ENCODE measurements at regions not wholly inside any gene's neighbourhood (a gene's known extent, or its start where the extent isn't known, plus 50 kb on each side); places are given as distances from the start of the nearest gene placed in this dataset.

DNA sequence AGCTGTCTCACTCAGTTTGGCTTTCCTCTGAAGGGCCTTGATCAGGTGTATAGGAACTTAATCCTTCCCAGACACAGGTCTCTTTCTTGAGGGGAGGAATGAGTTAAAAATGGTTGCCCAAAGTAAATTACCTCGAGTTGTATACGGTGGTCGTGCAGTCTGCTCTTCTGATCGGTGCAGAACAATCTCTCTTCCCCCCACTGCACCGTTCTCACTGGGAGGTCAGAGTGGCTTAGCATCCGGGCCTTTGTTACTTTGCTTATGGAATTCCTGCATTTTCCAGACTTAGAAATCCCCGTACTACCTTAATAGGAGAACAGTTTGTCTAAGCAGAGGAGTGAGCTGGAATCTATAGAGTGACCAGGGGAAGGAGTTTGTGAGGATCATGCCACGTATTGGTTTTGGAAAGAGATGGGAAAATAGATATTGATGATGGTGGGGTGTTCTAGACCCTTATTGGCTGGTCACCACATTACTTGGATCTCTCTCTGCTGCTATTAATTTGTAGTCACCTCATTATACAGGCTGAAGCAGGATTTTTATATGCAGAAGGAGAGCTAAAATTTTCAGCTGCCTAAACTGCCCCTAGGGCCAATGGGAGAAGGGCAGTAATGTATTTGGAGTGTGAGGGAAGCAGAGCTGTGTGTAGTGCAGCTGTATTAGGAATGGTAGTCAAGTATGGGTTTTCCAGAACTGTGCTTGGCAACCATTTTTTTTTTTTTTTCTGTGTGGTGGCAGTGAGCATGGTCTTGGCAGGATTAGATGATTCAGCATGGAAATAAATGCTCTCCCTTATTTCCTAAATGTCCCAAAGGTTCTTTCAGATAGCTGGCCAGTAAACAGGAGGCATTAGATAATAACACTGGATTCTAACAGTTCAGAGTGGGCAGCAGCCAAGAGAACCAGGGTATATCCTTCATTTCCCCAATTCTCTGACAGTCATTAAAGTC, 81.5 kb downstream of the NDUFS5 start:
- DNase-seq = no peak

DNA sequence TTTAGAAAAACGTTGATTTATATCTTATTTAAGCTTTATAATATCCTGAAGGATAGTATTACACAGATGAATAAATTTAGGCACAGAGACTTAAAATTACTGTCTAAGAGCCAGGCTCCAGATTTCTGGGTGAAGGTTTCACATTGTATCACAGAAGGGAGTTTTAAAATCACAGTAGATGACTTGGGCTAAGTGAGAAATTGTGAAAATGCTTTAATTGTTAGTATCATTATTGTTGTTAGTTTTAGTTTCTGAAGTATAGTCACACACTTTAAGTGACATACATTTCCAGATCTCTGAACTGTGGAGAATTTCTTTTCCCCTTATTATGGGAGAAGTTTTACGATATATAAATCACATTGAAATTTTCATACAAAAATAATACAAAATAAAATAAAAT, 83.5 kb downstream of the NDUFS5 start:
- DNase-seq = no peak

DNA sequence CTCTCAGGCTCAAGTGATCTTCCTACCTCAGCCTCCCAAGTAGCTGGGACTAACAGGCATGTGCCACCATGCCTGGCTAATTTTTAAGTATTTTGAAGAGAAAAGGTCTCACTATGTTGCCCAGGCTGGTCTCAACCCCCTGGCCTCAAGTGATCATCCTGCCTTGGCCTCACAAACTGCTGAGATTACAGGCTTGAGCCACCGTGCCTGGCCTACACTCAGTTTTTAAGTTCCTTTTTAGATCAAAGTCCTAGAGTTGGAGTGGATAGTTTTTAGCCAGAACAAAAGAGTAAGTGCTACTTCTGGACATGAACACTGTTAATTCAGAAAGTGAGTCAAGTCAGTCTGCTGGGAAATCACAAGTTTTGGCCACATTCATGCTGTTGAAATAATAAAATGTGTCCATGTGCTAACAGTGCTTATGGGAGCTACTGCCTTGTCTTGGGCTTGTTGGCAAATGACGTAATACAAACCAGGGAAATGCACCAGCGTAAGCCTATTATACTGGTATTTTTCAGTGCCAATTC, 84.2 kb downstream of the NDUFS5 start:
- DNase-seq = no peak

DNA sequence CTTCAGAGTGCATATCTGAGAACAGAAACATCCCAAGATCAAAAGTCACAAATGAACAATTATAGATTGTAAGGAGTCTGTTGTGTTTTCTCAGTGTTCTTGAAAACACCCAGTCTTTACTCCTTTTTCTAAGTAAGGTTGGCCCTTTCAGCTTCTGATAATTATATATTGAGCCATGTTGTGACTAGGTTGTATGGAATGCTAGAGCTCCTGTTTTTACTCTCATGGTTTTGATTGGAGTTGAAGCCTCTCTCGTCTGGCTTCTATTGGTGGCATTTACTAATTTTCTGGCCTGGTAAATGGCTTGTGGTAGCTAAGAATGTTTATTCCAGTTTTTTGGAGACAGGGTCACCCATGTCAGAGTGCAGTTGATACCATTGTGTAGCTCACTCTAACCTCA, 84.7 kb downstream of the NDUFS5 start:
- DNase-seq = no peak

DNA sequence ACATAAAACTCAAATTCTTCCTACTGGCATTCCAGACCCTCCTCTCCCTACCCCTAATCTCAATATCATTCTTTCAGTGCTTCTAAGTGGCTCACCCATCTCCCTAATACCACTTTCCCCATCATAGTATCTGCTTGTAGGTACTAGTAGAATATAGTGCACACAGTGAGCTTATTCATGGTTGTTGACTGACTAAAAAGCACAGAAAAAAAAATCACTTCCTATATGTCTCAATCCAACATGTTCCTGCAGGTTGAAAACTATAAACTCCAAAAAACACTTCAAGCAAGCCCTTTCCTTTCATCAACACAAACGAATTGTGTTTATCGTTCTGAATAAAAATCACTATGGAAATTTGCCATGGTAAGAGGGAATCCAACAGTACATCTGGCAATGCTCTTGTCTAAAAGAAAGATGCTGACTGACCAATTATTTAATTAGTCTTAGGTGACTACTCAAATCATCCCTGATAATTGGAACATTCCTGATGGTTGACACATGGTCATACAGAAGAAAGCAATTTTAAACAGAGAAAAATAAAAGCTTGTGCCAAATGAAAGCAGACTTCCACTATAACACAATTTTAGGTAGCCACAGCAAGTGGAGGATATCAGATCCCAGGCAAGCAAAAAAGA, 87.1 kb downstream of the NDUFS5 start:
- no peak for DNase-seq

DNA sequence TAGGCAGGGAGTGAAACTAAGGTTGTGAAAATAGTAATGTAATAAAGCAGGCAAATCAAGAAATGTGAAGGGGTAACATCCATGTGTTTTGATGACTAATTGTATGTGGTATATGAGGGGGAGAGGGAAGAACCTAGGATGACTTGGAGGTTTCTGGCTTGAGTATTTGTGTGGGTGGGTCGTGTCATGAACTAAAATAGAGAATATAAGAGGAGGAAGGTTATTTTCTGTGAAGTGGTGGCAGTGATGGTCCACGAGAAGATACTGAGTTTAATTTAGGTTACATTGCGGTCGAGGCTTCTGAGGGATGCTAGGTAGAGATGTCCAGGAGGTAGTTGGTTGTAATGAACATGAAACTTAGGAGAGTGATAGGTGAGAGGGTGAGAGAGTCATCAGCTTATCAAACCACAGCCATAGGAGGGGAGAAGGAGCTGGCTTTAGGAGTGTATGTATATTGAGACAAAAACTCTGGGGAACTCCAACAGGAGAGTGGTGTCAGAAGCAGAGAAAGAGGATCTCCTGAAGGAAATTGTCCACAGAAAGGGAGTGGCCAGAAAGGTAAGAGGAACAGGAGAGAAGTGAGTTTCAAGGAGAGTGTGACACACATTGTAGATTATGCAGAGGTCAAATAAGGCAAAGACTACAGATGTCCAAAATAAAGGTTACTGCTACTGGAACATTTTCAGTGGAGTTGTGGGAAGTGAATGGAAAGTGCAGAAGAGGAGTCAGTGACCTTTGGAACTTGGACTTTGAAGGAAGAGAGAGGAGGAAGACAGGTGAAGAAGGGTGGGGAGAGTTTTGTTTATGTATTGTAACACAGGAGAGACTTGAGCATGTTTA, 89.0 kb upstream of the MACF1 start:
- no peak for DNase-seq

DNA sequence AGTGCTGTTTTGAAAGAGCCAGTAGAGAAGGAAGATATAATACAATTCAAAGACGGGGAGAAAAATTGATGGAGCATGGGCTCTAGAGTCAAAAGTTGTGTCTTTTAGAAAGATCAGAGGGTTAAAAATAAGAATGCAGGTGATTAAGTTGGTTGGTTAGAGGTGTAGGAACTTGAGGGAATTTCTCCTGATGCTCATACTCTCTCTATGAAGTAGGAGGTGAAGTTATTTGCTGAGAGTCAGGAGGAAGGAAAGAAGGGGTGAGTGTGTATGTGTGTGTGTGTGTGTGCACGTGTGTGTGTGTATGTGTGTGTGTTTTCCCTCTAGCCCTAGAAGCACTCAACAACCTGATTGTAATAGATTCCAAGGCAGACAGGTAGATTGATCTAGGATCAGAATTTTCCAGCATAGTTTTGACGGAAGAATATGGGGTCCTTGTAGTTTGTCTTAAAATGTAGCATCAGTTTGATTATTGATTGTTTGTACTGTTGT, 88.3 kb upstream of the MACF1 start:
- DNase-seq = no peak

DNA sequence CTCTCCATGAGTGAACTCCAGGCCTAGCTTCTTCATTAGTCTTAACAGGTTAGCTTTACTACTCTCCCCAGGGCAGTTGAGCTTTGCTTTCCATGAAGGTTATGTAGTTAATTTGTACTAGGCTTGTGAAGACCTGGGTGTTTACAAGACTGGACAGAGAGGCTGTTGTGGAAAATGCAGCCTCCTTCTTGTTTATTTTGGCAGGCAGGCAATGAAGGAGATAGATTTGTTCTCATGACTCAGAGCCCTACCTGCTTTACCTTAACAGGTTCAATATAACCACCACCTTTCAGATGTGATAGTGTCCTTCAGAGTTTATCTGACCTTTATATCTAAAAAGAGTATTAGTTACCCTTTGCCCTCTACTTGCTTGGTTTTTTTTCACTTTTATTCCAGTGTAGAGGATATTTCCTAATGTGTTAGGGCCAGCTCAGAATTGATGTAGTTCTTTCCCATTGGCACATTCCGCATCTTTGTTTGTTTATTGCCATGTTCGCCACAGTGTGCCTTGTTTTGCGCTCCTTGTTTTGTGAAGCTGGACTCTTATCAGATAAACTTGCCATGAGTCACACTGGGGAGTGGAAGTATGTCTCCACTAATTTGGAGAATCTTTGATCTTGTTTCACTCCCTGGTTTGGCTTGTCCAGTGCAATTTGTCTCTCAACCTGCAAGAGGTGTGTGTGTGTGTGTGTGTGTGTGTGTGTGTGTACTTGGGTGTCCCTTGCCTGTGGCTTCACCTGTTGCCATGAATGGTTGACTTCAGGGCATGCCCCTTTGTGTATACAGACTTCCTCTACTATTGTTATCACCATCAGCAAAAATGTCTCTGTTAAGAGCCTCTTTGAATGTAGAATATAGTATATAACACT, 87.4 kb upstream of the MACF1 start:
- DNase-seq = no peak

DNA sequence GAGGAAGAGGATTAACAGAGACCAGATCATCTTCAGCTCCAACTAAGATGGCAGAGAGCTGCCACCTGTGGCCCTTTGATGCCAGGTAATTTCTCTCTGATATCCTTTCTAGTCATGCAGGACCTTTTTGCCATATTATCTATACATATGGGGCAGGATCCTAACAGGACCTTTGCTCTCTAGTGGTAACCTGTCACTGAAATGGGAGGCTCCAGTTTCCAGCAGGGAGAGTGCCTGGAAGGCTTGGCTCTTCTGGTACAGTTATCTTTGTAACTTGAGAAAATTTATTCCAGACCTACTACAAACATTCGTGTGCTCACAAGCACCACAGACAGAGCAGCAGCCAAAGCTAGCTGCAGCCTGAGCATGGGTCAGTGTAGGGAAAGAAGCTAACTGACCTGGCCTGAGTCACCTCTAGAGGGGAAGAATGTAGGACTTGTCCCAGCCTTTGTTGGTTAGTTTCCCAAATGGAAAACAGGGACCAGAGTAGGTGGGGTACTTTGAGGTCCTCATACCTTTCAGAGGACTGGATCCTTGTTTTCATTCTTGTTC, 86.5 kb upstream of the MACF1 start:
- DNase-seq = no peak

DNA sequence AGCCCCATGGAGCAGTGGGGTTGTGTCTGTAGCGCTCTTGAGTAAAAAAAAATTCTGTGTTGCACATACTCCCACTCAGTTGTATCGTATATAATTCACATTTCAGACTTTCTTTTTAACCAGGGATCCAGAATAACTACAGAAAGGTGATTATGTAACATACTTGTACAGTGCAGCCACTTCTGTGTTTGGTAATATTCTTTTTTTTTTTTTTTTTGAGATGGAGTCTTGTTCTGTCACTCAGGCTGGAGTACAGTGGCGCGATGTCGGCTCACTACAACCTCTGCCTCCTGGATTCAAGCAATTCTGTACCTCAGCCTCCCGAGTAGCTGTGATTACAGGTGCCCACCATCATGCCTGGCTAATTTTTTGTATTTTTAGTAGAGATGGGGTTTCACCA, 82.4 kb upstream of the MACF1 start:
- DNase-seq = no peak

DNA sequence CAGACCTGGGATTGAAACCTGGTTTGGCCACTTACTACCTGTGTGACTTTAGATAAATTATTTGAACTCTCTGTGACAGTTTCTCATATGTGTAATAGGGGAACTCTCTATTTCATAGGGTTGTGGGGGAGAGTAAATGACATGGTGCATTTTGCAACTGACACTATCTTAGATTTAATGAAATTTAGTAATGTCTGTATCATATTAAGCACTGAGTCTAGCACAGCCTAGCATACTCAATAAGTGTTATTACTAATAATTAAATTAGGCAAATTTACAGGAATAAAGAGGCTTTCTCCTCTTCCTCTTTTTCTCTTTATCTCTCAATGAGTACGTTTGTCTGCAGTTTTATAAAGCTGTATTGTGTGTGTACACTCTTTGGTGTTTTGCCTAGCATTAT, 80.2 kb upstream of the MACF1 start:
- no peak for DNase-seq

DNA sequence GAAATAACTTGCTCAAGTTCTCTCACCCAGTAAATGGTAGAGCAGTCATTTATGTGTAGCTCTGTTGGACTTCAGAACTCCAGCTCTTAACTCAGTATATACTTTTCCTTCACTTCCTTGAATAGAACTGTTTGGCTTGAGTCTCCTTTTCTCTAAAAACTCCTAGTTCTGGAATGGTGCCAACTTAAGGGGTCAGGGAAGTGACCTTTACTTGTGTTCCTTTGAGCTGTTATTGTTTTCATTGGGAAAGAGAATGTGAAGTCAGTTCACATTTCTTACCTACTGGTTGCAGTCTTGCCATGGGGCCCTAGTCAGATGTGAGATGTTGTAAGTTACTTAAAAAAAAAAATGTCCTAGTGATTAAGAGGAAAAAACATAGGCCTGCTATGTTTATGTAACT, 77.0 kb upstream of the MACF1 start:
- DNase-seq = peak in 1 of 2 donors; percentile 78

DNA sequence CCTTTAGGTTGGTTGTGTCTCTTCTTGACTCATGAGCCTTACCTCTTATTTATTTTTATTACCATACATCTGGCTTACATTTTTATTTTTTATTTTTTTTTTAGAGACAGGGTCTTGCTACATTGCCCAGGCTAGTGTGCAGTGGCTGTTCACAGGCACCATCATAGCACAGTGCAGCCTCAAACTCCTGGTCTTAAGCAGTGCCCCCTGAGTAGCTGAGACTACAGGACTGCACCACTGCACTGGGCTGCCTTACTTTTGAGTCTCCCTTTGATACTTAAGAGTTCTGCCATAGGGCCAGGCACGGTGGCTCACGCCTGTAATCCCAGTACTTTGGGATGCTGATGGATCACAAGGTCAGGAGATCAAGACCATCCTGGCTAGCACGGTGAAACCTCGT, 76.4 kb upstream of the MACF1 start:
- DNase-seq = no peak

DNA sequence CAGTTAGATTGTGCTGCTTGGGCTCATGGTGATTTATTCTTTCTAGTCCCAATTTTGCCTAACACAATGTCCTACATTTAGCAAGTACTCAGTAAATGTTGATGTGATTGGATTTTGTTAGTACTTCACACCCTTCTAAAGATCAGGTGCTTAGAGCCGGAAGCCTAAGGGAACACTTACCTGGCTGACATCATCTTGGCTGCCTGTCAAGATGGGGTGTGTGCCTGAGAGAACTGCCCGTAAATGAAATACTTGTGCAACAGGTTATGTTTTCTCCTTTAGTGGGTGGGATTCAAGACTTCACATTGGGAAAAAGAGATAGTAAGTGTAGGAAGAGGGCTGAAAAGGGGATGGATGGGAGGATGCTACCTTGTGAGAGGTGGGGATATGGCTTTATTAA, 75.5 kb upstream of the MACF1 start:
- peak in 1 of 2 donors; percentile 71 for DNase-seq

DNA sequence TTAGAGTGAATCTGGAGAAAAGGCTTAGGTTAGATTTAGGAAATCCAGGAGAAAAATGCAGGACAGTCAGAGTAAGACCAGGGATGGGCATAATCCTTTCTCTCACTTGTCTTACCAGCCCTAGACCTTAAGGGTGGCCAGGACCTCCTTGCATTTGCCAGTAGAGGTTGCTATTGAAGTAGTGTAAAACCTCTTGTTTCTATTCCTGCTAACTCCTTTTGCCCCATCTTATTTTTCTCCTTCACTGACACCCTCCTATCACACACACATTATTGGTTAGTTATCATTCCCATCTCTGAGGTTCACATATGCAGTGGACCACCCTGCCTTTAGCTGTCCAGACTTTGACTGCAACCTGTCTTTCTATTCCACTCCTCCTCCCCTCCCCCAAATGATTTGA, 75.0 kb upstream of the MACF1 start:
- DNase-seq = no peak

DNA sequence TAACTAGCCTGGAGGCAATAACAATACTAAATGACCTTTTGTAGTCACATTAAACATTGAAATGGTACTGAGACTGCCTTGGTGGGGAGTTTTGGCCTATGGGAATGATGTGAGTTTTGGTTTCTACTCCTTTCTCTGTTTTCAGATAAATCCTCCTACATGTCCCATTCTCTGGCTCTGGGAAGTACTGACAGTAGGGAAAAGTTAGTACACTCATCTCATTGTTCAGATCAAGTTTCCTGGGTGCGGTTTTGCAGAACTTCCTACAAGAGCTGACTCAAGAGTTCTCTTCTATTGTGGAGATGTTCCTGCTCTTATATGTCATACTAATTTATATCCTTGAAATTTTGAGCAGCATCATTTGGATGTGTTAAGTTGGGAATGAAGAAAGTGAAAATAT, 74.2 kb upstream of the MACF1 start:
- no peak for DNase-seq

DNA sequence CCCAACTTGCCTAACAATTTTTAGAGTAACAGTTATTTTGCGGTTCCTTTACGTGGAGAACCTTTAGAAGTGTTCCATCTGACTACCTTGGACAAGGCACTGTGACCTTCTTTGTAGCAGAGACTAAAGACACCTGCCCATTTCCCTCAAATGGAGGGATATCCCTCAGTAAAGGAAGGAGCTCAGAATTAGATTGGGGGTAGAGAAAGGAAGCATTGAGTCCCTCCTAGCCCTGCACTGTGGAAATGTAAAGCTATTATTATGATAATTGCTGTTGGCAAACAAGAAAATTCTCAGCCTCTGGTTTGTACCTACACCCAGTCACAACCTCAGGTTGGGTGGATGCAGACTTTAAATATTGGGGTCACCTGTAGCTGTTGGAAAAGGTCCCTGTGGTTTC, 72.6 kb upstream of the MACF1 start:
- no peak for DNase-seq

DNA sequence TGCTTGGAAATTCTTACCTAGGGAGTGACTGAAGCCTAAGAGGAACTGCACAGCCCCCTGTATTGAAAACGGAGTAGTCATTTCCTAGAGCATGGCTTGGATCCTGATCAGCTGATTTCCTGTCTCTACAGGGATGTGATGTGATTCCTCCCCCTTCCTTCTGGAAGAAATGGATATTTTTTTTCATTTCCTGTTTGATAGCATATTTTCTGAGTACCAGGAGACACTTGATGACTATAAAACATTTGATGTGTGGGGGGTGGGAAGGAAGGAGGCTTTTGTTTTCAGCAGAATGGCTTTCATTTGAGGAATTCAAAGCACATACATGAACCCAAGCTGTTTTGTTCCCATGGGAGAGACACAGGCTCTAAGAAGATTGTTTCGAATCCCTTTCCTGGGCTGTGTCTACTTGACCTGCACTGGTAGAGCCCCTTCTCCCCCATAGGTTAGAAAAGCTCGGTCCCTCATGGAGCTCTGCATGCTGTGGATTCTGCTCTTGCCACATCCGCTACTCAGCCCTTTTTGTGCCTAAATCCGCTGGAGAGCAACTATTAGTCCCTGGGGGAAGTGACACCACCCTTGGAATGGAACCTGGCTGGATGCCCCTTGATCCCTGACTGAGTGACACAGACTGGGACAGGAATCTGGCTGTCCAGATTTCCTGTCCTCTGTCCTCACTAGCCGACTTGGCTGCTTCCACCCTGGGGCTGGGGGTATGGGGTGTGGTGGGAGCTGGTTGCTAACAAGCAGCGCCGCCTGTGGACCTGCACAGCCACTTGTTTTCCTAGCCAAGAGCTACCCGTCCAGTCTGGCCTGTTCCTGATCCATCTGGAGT, 71.8 kb upstream of the MACF1 start:
- peak; percentile 68 to 69 for DNase-seq

DNA sequence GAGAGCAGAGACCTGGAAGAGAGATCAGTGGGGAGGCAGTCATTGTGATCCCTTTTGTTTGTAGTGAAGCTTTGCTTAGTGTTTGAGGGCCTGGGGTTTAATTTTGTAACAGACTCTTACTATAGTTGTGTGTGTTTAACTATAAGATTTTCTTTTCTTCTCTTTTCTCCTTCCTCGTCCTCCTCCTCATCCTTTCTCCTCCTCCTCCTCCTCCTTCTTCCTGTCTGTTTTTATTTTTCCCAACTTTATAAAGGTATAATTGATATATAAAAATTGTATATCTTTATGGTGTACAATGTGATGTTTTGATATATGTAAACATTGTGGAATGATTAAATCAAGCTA, 71.2 kb upstream of the MACF1 start:
- DNase-seq = no peak

DNA sequence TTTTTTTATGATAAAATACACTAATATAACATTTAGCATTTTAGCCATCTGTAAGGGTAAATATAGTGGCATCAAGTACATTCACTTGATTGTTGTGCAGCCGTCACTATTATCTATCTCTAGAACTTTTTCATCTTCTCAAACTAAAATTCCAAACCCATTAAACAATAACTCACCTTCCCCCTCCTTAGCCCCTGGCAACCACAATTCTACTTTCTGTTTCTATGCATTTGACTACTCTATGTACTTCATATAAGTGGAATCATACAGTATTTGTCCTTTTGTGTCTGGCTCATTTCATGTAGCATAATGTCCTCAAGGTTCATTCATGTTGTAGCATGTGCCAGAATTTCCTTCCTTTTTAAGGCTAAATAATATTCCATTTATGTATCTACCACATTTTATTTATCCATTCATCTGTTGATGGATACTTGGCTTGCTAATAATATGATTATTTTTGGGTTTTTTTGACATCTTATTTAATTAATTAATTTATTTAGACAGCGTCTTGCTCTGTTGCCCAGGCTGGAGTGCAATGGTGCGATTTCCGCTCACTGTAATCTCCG, 69.6 kb upstream of the MACF1 start:
- no peak for DNase-seq

Measured in right lung (tissue), 2 donors.